Peyer's patch (tissue), 4 donors: ENCODE measurements at regions not wholly inside any gene's neighbourhood (a gene's known extent, or its start where the extent isn't known, plus 50 kb on each side); places are given as distances from the start of the nearest gene placed in this dataset.

ENCODE experiments used
- POLR2A ChIP-seq, 2 donors: fragments of 450-650 bp; IDR thresholded peaks; one replicate each; pipeline ENCODE4 v1.5.1; 2017; ENCODE audit warnings: antibody characterized with exemption in 2 of 2, mild to moderate bottlenecking in 2 of 2, moderate library complexity in 2 of 2
- TF ChIP-seq, protein P1 (sequence below), 6 experiments: fragments of 450-650 bp in 4 of 6; fragments of 200-600 bp in 2 of 6; sonication (generic) in 1 of 6; IDR thresholded peaks; one replicate each; pipeline ENCODE4 v1.5.1; 2017 to 2019; ENCODE audit warnings: antibody characterized with exemption in 6 of 6, mild to moderate bottlenecking in 3 of 6, moderate library complexity in 1 of 6

DNA sequence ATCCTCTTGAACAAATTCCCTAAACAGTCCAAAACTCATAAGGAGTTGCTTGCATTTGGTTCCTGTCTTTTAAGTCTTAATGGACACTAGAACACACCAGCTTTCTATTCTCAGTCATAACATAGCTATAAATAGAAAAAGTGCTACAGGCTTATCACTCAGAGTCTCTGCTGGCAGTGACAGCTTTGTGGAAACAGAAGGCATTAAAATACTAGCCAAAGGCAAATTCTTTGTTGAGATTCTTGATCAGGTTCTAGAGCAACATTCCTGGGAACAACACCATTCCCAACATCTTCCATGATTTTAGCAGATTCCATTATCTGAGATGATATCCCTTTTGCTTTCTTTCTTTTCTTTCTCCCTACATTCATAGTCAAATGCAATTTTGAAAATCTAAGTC is 207.7 kb upstream of the PLEKHG7 start:
- TF ChIP-seq, protein P1, sequence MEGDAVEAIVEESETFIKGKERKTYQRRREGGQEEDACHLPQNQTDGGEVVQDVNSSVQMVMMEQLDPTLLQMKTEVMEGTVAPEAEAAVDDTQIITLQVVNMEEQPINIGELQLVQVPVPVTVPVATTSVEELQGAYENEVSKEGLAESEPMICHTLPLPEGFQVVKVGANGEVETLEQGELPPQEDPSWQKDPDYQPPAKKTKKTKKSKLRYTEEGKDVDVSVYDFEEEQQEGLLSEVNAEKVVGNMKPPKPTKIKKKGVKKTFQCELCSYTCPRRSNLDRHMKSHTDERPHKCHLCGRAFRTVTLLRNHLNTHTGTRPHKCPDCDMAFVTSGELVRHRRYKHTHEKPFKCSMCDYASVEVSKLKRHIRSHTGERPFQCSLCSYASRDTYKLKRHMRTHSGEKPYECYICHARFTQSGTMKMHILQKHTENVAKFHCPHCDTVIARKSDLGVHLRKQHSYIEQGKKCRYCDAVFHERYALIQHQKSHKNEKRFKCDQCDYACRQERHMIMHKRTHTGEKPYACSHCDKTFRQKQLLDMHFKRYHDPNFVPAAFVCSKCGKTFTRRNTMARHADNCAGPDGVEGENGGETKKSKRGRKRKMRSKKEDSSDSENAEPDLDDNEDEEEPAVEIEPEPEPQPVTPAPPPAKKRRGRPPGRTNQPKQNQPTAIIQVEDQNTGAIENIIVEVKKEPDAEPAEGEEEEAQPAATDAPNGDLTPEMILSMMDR (IDR thresholded peaks at IDR 0.05) = no peak
- no peak for TF ChIP-seq POLR2A (IDR thresholded peaks at IDR 0.05)
